GM21447 (cell line): ENCODE measurements at regions not wholly inside any gene's neighbourhood (a gene's known extent, or its start where the extent isn't known, plus 50 kb on each side); places are given as distances from the start of the nearest gene placed in this dataset.

Experiments used
- ATAC-seq: cut with Tn5 transposase; IDR thresholded peaks from one replicate; pipeline ENCODE4 v1.9.1; 2021; ENCODE audit not compliant: unreplicated experiment

DNA sequence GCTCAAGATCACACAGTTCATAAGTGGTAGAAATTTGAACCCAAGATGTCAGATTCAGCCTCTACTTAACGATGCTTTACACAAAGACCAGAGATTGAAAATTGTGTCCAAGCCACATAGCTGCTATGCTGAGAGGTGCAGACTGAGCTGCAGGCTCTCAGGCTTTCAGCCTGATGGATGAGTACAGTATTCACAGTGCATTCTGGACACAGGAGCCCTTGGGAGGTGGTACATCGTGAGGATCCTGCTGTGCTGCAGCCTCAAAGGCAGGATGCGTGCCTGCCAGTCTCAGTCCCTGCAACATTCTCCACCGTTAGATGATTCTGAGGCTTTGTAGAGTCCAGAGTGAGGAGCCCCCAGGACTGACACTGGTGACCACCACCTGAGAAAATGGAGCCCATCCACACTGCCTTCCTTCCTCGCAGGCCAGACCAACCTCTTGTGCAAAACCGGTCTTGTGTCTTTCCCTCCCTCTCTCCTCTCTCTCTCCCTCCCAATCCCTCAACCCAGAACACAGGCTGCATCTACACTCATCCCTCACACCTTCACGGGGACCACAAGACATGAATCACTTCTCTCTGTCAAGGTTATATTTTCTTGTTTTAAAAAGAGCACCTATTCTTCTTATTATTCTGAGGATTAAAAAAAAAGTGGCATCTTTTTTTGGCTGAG is 203.4 kb upstream of the ZNF507 start:
- no peak for ATAC-seq

- no peak for ATAC-seq
Observed at GRCh38 chr19:32146664-32147063, 198.7 kb upstream of the ZNF507 start.

DNA sequence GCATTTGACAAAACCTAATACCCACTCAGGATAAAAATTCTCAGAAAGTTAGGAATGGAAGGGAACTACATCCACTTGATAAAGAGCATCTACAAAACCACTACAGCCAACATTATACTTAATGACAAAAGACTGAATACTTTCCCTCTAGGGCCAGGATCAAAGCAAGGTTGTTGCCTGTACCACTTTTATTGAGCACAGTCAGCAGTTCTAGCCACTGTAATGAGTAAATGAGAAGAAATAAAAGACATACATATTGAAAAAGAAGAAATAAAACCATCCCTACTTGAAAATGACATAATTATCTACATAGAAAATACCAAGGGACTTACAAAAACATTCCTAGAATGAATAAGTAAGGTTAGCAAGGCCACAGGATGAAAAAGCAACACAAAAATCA is 194.8 kb upstream of the ZNF507 start:
- no peak for ATAC-seq

DNA sequence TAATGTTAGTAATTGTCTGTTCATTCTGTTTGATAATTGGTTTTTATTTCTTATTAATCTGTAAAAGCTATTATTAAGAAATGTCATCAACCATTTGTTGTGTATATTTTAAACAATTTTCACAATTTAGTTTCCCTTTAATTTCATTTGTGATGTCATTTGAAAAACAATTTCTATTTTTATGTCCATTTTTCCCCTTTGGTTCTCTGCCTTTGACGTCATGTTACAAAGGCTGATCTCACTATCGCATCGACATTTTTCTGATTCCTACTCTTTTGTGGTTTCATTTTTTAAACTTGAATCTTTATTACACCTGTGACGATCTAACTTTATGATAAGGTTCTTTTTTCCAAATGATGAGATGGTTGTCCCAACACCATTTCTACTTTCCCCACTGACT is 191.0 kb upstream of the ZNF507 start:
- no peak for ATAC-seq

GRCh38 chr19:32164384-32164992 is 180.9 kb upstream of the ZNF507 start:
- ATAC-seq: no peak

GRCh38 chr19:32165141-32165540 is 180.3 kb upstream of the ZNF507 start:
- no peak for ATAC-seq

GRCh38 chr19:32165750-32166149 is 179.7 kb upstream of the ZNF507 start:
- ATAC-seq: no peak

- ATAC-seq: no peak
Observed at GRCh38 chr19:32166238-32166637, 179.2 kb upstream of the ZNF507 start.

GRCh38 chr19:32168111-32168510 is 177.3 kb upstream of the ZNF507 start:
- ATAC-seq: no peak

GRCh38 chr19:32168606-32169005 is 176.8 kb upstream of the ZNF507 start:
- ATAC-seq: no peak

- no peak for ATAC-seq
Observed at GRCh38 chr19:32171719-32172151, 173.7 kb upstream of the ZNF507 start.

DNA sequence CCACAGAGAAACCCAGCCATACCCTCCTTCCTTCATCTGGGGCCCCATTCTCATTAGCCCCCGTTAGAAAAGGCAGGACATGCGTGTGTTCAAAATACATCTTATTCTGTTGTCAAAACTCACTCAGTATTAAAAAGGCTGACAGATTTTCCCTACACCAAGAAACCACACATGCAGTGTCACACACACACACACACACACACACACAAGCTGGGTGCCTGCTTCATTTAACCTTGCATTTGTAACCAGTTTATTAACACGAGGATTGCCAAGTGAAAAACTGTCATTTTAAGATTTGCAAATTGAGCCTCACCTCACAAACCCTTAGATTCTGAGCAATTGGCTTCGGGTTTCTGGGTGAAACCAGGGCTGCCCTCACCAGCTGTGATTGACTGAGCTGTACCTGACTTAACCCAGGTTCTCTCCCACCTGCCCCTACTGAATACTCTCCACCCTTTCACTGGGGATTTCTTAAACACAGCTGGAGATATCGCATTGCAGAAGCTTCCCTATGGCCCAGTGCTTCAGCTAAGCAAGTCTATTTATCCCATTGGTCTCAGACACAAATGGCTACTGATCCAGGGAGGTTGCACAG is 172.7 kb upstream of the ZNF507 start:
- ATAC-seq: no peak

DNA sequence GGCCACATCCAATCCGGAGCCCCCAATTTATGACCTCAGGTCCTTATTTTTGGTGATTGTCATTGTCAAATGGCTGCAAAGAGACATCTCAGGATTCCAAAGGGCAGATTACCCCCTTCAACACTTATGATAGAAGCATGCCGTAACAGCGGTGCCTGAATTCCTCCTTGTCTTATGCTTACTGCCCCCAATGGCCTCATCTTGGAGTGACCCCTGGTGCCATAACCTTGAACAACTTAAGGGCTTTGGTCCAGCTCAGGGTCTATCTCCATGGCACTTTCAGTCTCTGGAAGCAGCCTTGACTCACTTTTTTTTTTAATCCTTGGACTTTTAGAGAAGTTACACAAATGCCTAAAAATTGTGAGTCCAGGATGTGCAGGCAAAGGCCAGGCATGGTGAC is 171.6 kb upstream of the ZNF507 start:
- ATAC-seq: no peak

GRCh38 chr19:32174386-32175113 is 170.9 kb upstream of the ZNF507 start:
- ATAC-seq: no peak

DNA sequence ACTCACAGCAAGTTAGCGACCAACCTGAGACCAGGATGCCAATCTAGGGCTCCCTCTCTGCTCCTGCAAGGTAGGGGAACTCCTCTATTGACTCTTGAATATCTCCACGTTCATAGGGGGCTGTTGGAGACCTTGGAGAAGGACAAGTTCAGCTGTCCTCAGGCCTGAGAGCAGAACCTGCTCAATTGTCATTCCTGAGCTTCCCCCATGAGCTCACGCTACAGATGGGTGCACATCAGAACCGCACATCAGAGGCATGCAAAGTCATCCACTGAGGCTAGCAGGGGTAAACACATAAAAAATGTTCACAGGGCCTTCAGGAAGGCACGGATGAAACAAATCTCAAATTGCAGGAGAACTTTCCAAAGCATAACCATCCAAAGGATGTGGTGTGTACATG is 168.8 kb upstream of the ZNF507 start:
- ATAC-seq: no peak

DNA sequence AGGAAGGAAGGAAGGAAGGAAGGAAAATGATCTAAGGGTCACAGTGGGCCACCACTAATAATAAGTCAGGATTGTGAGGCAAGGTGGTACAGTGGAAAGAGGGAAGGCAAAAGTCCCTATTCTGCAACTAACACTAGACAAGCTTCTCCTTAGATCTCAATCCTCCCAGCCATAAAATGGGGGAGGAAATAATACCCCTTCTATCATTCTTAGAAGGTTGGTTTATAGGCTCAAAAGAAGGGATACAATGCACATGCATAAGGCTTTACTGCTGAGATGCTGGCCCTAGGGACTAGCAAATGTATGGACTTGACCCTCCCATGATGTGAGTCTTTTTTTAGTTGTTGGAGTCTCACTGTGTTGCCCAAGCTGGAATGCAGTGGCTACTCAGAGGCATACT is 167.7 kb upstream of the ZNF507 start:
- no peak for ATAC-seq

DNA sequence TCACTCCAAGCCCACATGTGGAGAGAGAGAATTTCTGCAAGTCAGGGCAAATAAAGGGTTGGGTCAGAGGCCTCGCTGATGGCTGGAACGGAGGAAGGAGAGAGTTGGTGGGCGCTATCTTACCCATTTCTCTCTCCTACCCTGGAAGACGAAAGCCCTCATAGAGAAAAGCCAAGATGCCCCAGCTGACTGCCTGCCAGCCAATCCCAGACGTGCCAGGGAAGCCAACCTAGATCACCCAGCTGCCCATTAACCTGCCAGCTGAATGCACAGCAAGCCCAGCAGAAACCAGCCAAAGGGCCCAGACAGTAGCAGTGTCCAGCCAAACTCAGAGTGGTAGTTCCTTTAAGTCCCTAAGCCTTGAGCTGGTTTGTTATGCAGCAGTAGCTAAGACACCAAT is 167.0 kb upstream of the ZNF507 start:
- ATAC-seq: no peak

GRCh38 chr19:32178956-32179355 is 166.5 kb upstream of the ZNF507 start:
- no peak for ATAC-seq

GRCh38 chr19:32181216-32181920 is 164.0 kb upstream of the ZNF507 start:
- ATAC-seq: no peak

- ATAC-seq: no peak
Observed at GRCh38 chr19:32186542-32187330, 158.7 kb upstream of the ZNF507 start.

DNA sequence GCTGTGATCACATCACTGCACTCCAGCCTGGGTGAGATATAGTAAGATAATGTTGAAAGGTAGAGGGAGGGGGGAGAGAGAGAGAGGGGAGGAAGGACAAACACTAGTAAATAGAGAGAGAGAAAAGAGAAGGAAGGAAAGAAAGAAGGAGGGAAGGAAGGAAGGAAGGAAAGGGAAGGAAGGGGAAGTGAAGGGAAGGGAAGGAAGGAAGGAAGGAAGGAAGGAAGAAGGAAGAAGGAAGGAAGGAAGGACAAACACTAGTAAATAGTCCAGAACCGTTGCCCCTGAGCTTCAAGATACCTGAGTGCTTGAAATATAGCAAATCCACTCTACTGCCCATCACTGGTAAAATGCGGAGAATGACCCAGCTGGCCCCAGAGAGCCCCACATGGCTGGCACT is 156.5 kb upstream of the ZNF507 start:
- ATAC-seq: no peak
